ENCODE measurements at regions not wholly inside any gene's neighbourhood (a gene's known extent, or its start where the extent isn't known, plus 50 kb on each side); places are given as distances from the start of the nearest gene placed in this dataset.

DNA sequence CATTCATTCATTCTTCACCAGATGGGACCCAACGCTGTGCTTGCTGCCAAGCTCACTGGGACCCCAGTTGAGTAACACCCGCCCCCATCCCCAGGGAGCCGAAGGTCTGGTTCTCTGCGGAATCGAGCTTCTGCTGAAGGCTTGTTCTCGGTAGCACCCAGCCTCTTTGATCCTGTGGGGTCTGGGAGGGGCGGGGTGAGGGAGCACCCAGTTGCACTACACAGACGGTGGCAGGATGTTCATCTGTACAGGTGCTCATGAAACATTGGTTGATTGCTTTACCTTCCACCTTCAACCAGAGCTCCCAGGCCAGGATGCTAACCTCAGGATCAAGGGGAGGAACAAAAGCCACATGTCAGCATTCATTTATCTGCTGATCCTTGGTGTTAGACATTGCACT lies 77.7 kb upstream of the RGMA start:
- H3K4me3 ChIP-seq (ENCODE audit: low read length) = no peak overlapping the region
- no peaks in the 10 kb centered on the region for H3K9me3 ChIP-seq (replicated peaks; ENCODE audit: control insufficient read depth, low read depth, low read length)
- WGBS (ENCODE audit: insufficient coverage) = 84% methylated on average over 3 of the region's 8 CpGs
- H3K4me1 ChIP-seq (ENCODE audit: control insufficient read depth, insufficient read depth, low read length) = peaks cover 7% of the 10 kb centered on the region
- no peak for DNase-seq
- no peak overlapping the region for H3K27ac ChIP-seq (ENCODE audit: low read length)
- H3K36me3 ChIP-seq (ENCODE audit: control insufficient read depth, insufficient read depth, low read length) = no peaks in the 10 kb centered on the region
- no peaks in the 10 kb centered on the region for H3K27me3 ChIP-seq (ENCODE audit: control insufficient read depth, insufficient read depth, low read length)

GRCh38 chr15:93165734-93166470 lies 76.9 kb upstream of the RGMA start:
- no peaks in the 10 kb centered on the region for H3K9me3 ChIP-seq (replicated peaks; ENCODE audit: control insufficient read depth, low read depth, low read length)
- no peaks in the 10 kb centered on the region for H3K27me3 ChIP-seq (ENCODE audit: control insufficient read depth, insufficient read depth, low read length)
- H3K4me3 ChIP-seq (ENCODE audit: low read length) = no peak overlapping the region
- H3K4me1 ChIP-seq (ENCODE audit: control insufficient read depth, insufficient read depth, low read length) = peaks cover 7% of the 10 kb centered on the region
- no peaks in the 10 kb centered on the region for H3K36me3 ChIP-seq (ENCODE audit: control insufficient read depth, insufficient read depth, low read length)
- no peak overlapping the region for H3K27ac ChIP-seq (ENCODE audit: low read length)
- peak; percentile 73 for DNase-seq
- WGBS (ENCODE audit: insufficient coverage) = 63% methylated on average over 4 of the region's 10 CpGs

DNA sequence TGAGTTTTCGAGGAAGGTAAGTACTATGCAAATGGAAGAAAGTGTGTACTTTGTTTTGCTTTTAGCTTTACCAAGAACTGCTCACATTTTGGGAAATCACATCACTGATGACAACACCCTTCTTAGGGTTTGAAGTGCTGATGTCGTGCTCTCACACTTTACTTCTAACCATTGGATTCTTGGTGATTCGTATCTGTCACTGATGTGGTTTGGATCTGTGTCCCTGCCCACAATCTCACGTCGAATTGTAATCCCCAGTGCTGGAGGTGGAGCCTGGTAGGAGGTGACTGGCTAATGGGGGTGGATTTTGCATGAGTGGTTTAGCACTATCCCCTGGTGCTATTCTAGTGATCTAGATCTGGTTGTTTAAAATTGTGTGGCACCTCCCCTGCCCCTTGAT lies 75.4 kb upstream of the RGMA start:
- H3K4me1 ChIP-seq (ENCODE audit: control insufficient read depth, insufficient read depth, low read length) = peaks cover 16% of the 10 kb centered on the region
- no CpG with 5 or more reads among the region's 5 CpGs for WGBS (ENCODE audit: insufficient coverage)
- H3K9me3 ChIP-seq (replicated peaks; ENCODE audit: control insufficient read depth, low read depth, low read length) = no peaks in the 10 kb centered on the region
- no peak overlapping the region for H3K4me3 ChIP-seq (ENCODE audit: low read length)
- H3K27me3 ChIP-seq (ENCODE audit: control insufficient read depth, insufficient read depth, low read length) = no peaks in the 10 kb centered on the region
- DNase-seq = no peak
- H3K27ac ChIP-seq (ENCODE audit: low read length) = no peak overlapping the region
- no peaks in the 10 kb centered on the region for H3K36me3 ChIP-seq (ENCODE audit: control insufficient read depth, insufficient read depth, low read length)

- Histone ChIP-seq H3K36me3 (ENCODE audit: control insufficient read depth, insufficient read depth, low read length) (no peaks in the 10 kb centered on the region), H3K4me3 (ENCODE audit: low read length) (no peak overlapping the region), H3K4me1 (ENCODE audit: control insufficient read depth, insufficient read depth, low read length) (peaks cover 32% of the 10 kb centered on the region), H3K27ac (ENCODE audit: low read length) (no peak overlapping the region), H3K9me3 (replicated peaks; ENCODE audit: control insufficient read depth, low read depth, low read length) (no peaks in the 10 kb centered on the region), H3K27me3 (ENCODE audit: control insufficient read depth, insufficient read depth, low read length) (no peaks in the 10 kb centered on the region)
- WGBS (ENCODE audit: insufficient coverage) = 85% methylated on average over 2 of the region's 5 CpGs
- DNase-seq = no peak
These were observed 73.5 kb upstream of the RGMA start for GRCh38 chr15:93162560-93162959.

GRCh38 chr15:93159930-93160329 lies 70.9 kb upstream of the RGMA start:
- Histone ChIP-seq H3K4me3 (ENCODE audit: low read length) (no peak overlapping the region), H3K4me1 (ENCODE audit: control insufficient read depth, insufficient read depth, low read length) (peaks cover 29% of the 10 kb centered on the region), H3K27me3 (ENCODE audit: control insufficient read depth, insufficient read depth, low read length) (no peaks in the 10 kb centered on the region), H3K27ac (ENCODE audit: low read length) (peak overlapping the region; percentile 21), H3K9me3 (replicated peaks; ENCODE audit: control insufficient read depth, low read depth, low read length) (no peaks in the 10 kb centered on the region), H3K36me3 (ENCODE audit: control insufficient read depth, insufficient read depth, low read length) (no peaks in the 10 kb centered on the region)
- no peak for DNase-seq
- 84% methylated on average over 3 of the region's 5 CpGs for WGBS (ENCODE audit: insufficient coverage)

- 68% methylated on average over 9 of the region's 13 CpGs for WGBS (ENCODE audit: insufficient coverage)
- Histone ChIP-seq H3K27me3 (ENCODE audit: control insufficient read depth, insufficient read depth, low read length) (no peaks in the 10 kb centered on the region), H3K36me3 (ENCODE audit: control insufficient read depth, insufficient read depth, low read length) (no peaks in the 10 kb centered on the region), H3K4me1 (ENCODE audit: control insufficient read depth, insufficient read depth, low read length) (peaks cover 35% of the 10 kb centered on the region), H3K27ac (ENCODE audit: low read length) (peak overlapping the region; percentile 67), H3K4me3 (ENCODE audit: low read length) (no peak overlapping the region), H3K9me3 (replicated peaks; ENCODE audit: control insufficient read depth, low read depth, low read length) (no peaks in the 10 kb centered on the region)
- peak; percentile 74 for DNase-seq
These were observed 69.3 kb upstream of the RGMA start for GRCh38 chr15:93158097-93158900.

GRCh38 chr15:93154666-93155065 lies 65.7 kb upstream of the RGMA start:
- no CpG with 5 or more reads among the region's 5 CpGs for WGBS (ENCODE audit: insufficient coverage)
- Histone ChIP-seq H3K36me3 (ENCODE audit: control insufficient read depth, insufficient read depth, low read length) (no peaks in the 10 kb centered on the region), H3K9me3 (replicated peaks; ENCODE audit: control insufficient read depth, low read depth, low read length) (no peaks in the 10 kb centered on the region), H3K27me3 (ENCODE audit: control insufficient read depth, insufficient read depth, low read length) (no peaks in the 10 kb centered on the region), H3K4me3 (ENCODE audit: low read length) (no peak overlapping the region), H3K27ac (ENCODE audit: low read length) (peak overlapping the region; percentile 63), H3K4me1 (ENCODE audit: control insufficient read depth, insufficient read depth, low read length) (peaks cover 50% of the 10 kb centered on the region)
- peak; percentile 70 for DNase-seq

DNA sequence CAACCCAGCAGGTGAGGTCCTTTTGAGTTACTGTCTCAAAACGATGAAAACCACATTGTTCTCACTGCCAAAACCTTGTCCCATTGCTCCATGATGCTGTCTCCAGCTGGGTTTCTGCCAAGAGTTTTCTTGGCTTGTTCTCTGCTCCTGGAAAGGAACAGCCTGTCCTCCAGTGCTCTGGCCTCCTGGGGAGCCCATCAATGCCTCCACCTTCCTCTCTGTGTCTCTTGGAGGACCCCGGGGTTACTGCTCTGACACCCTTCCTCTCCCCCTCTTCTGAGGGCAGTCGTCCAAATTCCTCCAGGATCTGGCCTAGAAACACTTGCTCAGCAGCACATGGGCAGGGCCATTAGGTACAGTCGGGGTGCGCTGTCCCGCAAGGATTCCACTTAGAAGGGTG lies 63.9 kb upstream of the RGMA start:
- H3K27ac ChIP-seq (ENCODE audit: low read length) = peak overlapping the region; percentile 11
- H3K4me3 ChIP-seq (ENCODE audit: low read length) = no peak overlapping the region
- DNase-seq = peak; percentile 94
- H3K9me3 ChIP-seq (replicated peaks; ENCODE audit: control insufficient read depth, low read depth, low read length) = no peaks in the 10 kb centered on the region
- H3K27me3 ChIP-seq (ENCODE audit: control insufficient read depth, insufficient read depth, low read length) = no peaks in the 10 kb centered on the region
- no peaks in the 10 kb centered on the region for H3K36me3 ChIP-seq (ENCODE audit: control insufficient read depth, insufficient read depth, low read length)
- peaks cover 35% of the 10 kb centered on the region for H3K4me1 ChIP-seq (ENCODE audit: control insufficient read depth, insufficient read depth, low read length)
- 36% methylated on average over 5 of the region's 6 CpGs for WGBS (ENCODE audit: insufficient coverage)

DNA sequence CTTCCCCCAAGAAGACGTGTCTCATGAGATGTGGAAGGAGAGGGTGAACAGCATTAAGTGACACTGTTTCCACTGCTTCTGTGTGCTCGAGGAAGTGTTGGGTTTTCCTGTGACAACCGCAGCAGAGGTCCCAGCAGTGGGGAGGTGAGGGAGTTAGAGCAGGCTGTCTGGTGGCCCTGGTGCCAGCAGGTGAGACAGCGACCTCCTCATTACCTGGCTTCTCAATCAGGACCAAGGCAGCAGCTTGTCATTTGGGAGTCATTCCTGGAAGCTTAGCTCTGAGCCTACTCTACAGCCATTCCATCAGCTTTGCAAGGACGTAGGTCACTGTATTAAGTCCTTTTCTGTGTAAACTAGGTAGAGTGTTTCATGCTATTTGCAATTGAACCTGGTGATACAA lies 63.3 kb upstream of the RGMA start:
- H3K27ac ChIP-seq (ENCODE audit: low read length) = no peak overlapping the region
- H3K4me3 ChIP-seq (ENCODE audit: low read length) = no peak overlapping the region
- DNase-seq = no peak
- H3K4me1 ChIP-seq (ENCODE audit: control insufficient read depth, insufficient read depth, low read length) = peaks cover 31% of the 10 kb centered on the region
- 7% methylated on average over 2 of the region's 5 CpGs for WGBS (ENCODE audit: insufficient coverage)
- no peaks in the 10 kb centered on the region for H3K36me3 ChIP-seq (ENCODE audit: control insufficient read depth, insufficient read depth, low read length)
- H3K9me3 ChIP-seq (replicated peaks; ENCODE audit: control insufficient read depth, low read depth, low read length) = no peaks in the 10 kb centered on the region
- H3K27me3 ChIP-seq (ENCODE audit: control insufficient read depth, insufficient read depth, low read length) = no peaks in the 10 kb centered on the region

- H3K27ac ChIP-seq (ENCODE audit: low read length) = no peak overlapping the region
- H3K4me3 ChIP-seq (ENCODE audit: low read length) = no peak overlapping the region
- no peaks in the 10 kb centered on the region for H3K36me3 ChIP-seq (ENCODE audit: control insufficient read depth, insufficient read depth, low read length)
- 32% methylated on average over 11 of the region's 14 CpGs for WGBS (ENCODE audit: insufficient coverage)
- no peaks in the 10 kb centered on the region for H3K9me3 ChIP-seq (replicated peaks; ENCODE audit: control insufficient read depth, low read depth, low read length)
- peak; percentile 44 for DNase-seq
- peaks cover 31% of the 10 kb centered on the region for H3K4me1 ChIP-seq (ENCODE audit: control insufficient read depth, insufficient read depth, low read length)
- H3K27me3 ChIP-seq (ENCODE audit: control insufficient read depth, insufficient read depth, low read length) = peaks cover 2% of the 10 kb centered on the region
These were observed 62.2 kb upstream of the RGMA start for GRCh38 chr15:93150910-93151881.

Data from muscle of leg (tissue), 3 donors.